ENCODE measurements at regions not wholly inside any gene's neighbourhood (a gene's known extent, or its start where the extent isn't known, plus 50 kb on each side); places are given as distances from the start of the nearest gene placed in this dataset.

DNA sequence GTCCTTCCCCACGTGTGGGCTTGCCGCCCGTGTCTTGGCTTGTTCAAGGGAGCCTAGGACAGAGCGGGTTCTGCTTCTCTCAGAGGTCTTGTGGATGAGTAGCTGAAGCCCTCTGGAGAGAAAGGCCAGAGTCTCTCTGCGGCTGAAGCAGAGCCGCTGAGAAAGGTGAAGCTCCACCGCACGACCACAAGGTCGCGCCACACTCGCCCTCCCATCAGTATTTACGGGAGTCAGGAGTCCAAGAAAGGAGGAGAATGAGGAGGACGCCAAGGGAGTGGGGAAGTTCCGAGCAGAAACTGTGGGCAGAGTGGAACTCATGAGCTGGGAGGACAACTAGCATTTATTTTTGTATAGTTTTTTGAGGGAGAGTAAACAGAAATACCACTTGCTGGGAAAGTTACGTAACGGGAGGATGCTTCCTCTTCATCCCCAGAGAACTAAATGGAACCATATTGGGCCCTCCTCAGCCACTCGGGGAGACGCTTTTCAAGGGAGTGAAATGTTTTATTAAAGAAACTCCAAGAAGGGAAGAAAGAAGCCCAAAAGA lies 51.6 kb upstream of the HAO2 start:
- no peak overlapping the region for H3K4me3 ChIP-seq (ENCODE audit: low read length in 2 of 2)
- Mint-ChIP-seq H3K27ac (no peak overlapping the region), H3K4me1 (no peaks in the 10 kb centered on the region), H3K9me3 (no peaks in the 10 kb centered on the region), H3K36me3 (no peaks in the 10 kb centered on the region), H3K27me3 (peaks cover 3 to 10% of the 10 kb centered on the region in 2 donors), H3K4me3 (no peak overlapping the region)
- POLR2A ChIA-PET (ENCODE audit: partially characterized antibody): no interaction called here
- H3K27me3 ChIP-seq (ENCODE audit: insufficient read depth, low read length): no peaks in the 10 kb centered on the region
- intact Hi-C loops (cut with micrococcal nuclease): no loop called here
- DNase-seq: no peak
- H3K36me3 ChIP-seq (ENCODE audit: insufficient read depth, low read length): no peaks in the 10 kb centered on the region
- CTCF ChIA-PET (ENCODE audit: partially characterized antibody): no interaction called here
- H3K27ac ChIP-seq (ENCODE audit: low read depth, low read length): no peak overlapping the region
- H3K9me3 ChIP-seq (ENCODE audit: control insufficient read depth in 1 of 2, low read length in 2 of 2): no peaks in the 10 kb centered on the region
- no peaks in the 10 kb centered on the region for H3K4me1 ChIP-seq (ENCODE audit: insufficient read depth, low read length)

DNA sequence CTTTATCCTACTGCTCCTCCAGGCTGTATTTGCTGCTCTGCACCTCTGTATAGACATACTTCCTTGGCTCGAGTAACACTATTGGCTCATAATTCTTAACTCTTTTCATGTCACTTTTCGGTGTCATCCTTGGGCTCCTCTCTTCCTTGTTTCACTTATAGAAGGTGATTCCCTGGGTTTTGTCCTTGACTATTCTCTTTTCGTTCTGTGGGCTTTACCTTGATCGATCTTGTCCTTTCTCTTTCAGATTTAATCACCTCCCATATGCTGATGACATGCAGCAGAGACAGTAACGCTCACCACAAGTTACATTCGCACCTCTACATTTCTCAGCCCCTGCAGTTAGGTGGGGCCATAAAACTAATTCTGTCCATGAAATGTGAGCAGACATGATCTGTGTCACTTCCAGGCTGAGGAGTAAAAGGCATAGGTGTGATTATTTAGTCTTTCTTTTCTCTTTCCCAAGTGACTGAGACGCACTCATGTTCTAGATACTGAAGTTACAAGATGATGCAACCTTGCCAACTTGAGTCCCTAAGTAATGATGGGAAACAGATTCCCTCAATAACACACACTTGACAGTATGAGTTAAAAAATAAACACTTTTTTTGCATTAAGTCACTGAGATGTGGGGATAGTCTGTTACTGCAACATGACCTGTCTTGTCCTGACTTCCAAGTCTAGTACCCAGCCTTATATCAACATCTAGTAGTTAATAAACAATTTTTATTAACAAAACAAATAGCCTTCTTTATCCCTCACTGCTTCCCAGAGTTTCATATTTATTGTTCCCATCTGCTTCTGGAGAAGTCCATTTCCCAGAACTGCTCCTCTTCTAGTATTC lies 49.9 kb upstream of the HAO2 start:
- Histone ChIP-seq H3K27me3 (ENCODE audit: insufficient read depth, low read length) (no peaks in the 10 kb centered on the region), H3K9me3 (ENCODE audit: control insufficient read depth in 1 of 2, low read length in 2 of 2) (no peaks in the 10 kb centered on the region), H3K4me1 (ENCODE audit: insufficient read depth, low read length) (no peaks in the 10 kb centered on the region), H3K27ac (ENCODE audit: low read depth, low read length) (no peak overlapping the region), H3K36me3 (ENCODE audit: insufficient read depth, low read length) (no peaks in the 10 kb centered on the region), H3K4me3 (ENCODE audit: low read length in 2 of 2) (no peak overlapping the region)
- H3K27ac Mint-ChIP-seq: no peak overlapping the region
- no peaks in the 10 kb centered on the region for H3K36me3 Mint-ChIP-seq
- no peaks in the 10 kb centered on the region for H3K4me1 Mint-ChIP-seq
- peaks cover 0 to 10% of the 10 kb centered on the region in 2 donors for H3K27me3 Mint-ChIP-seq
- no peaks in the 10 kb centered on the region for H3K9me3 Mint-ChIP-seq
- no peak for DNase-seq
- intact Hi-C loops (cut with micrococcal nuclease): no loop called here
- ChIA-PET CTCF (ENCODE audit: partially characterized antibody) (no interaction called here), POLR2A (ENCODE audit: partially characterized antibody) (no interaction called here)
- H3K4me3 Mint-ChIP-seq: no peak overlapping the region

All from CD4-positive, alpha-beta memory T cell (primary cell).